H1 (cell line): ENCODE measurements at regions not wholly inside any gene's neighbourhood (a gene's known extent, or its start where the extent isn't known, plus 50 kb on each side); places are given as distances from the start of the nearest gene placed in this dataset.

Source experiments
- CTCF ChIA-PET: fragments of 300-600 bp; sonication (Branson Sonifier 250); formaldehyde crosslinking; loops from one replicate; lab custom pipeline; 2021; ENCODE audit not compliant: partially characterized antibody; lab: Charles Lee
- POLR2A ChIA-PET: fragments of 300-600 bp; sonication (Branson Sonifier 250); formaldehyde crosslinking; loops from one replicate; lab custom pipeline; 2021; ENCODE audit warnings: inconsistent platforms; ENCODE audit not compliant: partially characterized antibody; lab: Charles Lee
- DNase-seq, 2 experiments: peaks; one replicate each; pipeline versions ENCODE4 v3.0.0 to v3.0.0-alpha.2; 2010 to 2022; ENCODE audit warnings: low spot score in 2 of 2, low read depth in 1 of 2, mixed read lengths in 1 of 2
- FAIRE-seq: peaks from 2 replicates; lab custom pipeline; 2011; peaks lifted over from hg19 to GRCh38; lab: Jason Lieb, UNC
- H2AFZ ChIP-seq: 2 replicates; pipeline ENCODE4 v1.8.1; 2012; ENCODE audit warnings: low read length, inconsistent platforms
- H2AK5ac ChIP-seq: 2 replicates; pipeline ENCODE4 v1.6.1; 2013; ENCODE audit warnings: low read depth, low read length
- H2BK120ac ChIP-seq: replicated peaks from 2 replicates; pipeline ENCODE3; 2013; ENCODE audit warnings: low read depth, low read length, inconsistent platforms
- H2BK12ac ChIP-seq: 2 replicates; pipeline ENCODE4 v1.6.1; 2013; ENCODE audit warnings: low read depth, low read length
- H2BK15ac ChIP-seq: 2 replicates; pipeline ENCODE4 v1.6.1; 2013; ENCODE audit warnings: low read length
- H2BK20ac ChIP-seq: 2 replicates; pipeline ENCODE4 v1.6.1; 2013; ENCODE audit warnings: low read length
- H2BK5ac ChIP-seq: 2 replicates; pipeline ENCODE4 v1.6.1; 2013; ENCODE audit warnings: low read depth, low read length
- H3K14ac ChIP-seq: 2 replicates; pipeline ENCODE4 v1.6.1; 2013; ENCODE audit warnings: inconsistent platforms; ENCODE audit not compliant: insufficient read length
- H3K18ac ChIP-seq: 2 replicates; pipeline ENCODE4 v1.6.1; 2013; ENCODE audit warnings: low read length; ENCODE audit errors: extremely low read depth
- H3K23ac ChIP-seq: 2 replicates; pipeline ENCODE4 v1.6.1; 2013; ENCODE audit warnings: inconsistent platforms; ENCODE audit not compliant: insufficient read length
- H3K23me2 ChIP-seq: 2 replicates; pipeline ENCODE4 v1.6.1; 2013; ENCODE audit warnings: low read depth, low read length
- H3K27ac ChIP-seq: 2 replicates; pipeline ENCODE4 v1.6.1; 2011; ENCODE audit warnings: low read depth, low read length, inconsistent platforms
- H3K27me3 ChIP-seq, 4 experiments: replicated peaks in 1 of 4; 1 replicate in 1 of 4; 2 replicates in 3 of 4; pipeline versions ENCODE4 v1.6.1 to v1.8.1; 2011 to 2013; ENCODE audit warnings: low read length in 3 of 4, mild to moderate bottlenecking in 3 of 4, inconsistent platforms in 2 of 4, mixed read lengths in 2 of 4, moderate library complexity in 1 of 4; ENCODE audit not compliant: control insufficient read depth in 3 of 4, insufficient read depth in 3 of 4; ENCODE audit errors: extremely low read depth in 1 of 4
- H3K36me3 ChIP-seq, 4 experiments: 2 replicates each; pipeline versions ENCODE4 v1.6.1 to v1.8.1; 2011 to 2013; ENCODE audit warnings: mild to moderate bottlenecking in 4 of 4, low read length in 3 of 4, moderate library complexity in 2 of 4, control low read depth in 1 of 4, inconsistent platforms in 1 of 4; ENCODE audit not compliant: insufficient read depth in 4 of 4, control insufficient read depth in 2 of 4
- H3K4ac ChIP-seq: replicated peaks from 2 replicates; pipeline ENCODE3; 2013; ENCODE audit warnings: low read length, low read depth, mixed read lengths, inconsistent platforms; ENCODE audit not compliant: insufficient read length
- H3K4me1 ChIP-seq, 4 experiments: replicated peaks in 1 of 4; 1 replicate in 1 of 4; 2 replicates in 3 of 4; pipeline versions ENCODE4 v1.6.1 to v1.8.1; 2011 to 2013; ENCODE audit warnings: low read length in 3 of 4, inconsistent platforms in 2 of 4, mixed read lengths in 1 of 4; ENCODE audit not compliant: insufficient read depth in 4 of 4, control insufficient read depth in 3 of 4
- H3K4me2 ChIP-seq, 2 experiments: 2 replicates each; pipeline versions ENCODE4 v1.6.1 to v1.8.1; 2011 to 2013; ENCODE audit warnings: low read depth in 2 of 2, low read length in 2 of 2, control low read depth in 1 of 2, inconsistent platforms in 1 of 2, mild to moderate bottlenecking in 1 of 2; ENCODE audit not compliant: insufficient read depth in 1 of 2
- H3K4me3 ChIP-seq, 4 experiments: fragments of 200-600, 300-600 bp in 1 of 4; sonication (generic), shearing (Covaris generic), sonication (Bioruptor Twin) in 1 of 4; 2 replicates each; pipeline versions ENCODE4 v1.5.1 to v1.8.1; 2011 to 2016; ENCODE audit warnings: low read length in 4 of 4, low read depth in 3 of 4, control low read depth in 2 of 4, inconsistent platforms in 2 of 4, mild to moderate bottlenecking in 2 of 4, mixed read lengths in 1 of 4, moderate library complexity in 1 of 4; ENCODE audit not compliant: insufficient read depth in 2 of 4; ENCODE audit errors: extremely low read depth in 1 of 4
- H3K56ac ChIP-seq: replicated peaks from 2 replicates; pipeline ENCODE3; 2013; ENCODE audit warnings: low read depth, mild to moderate bottlenecking, mixed read lengths, low read length, inconsistent platforms; ENCODE audit not compliant: insufficient read length
- H3K79me1 ChIP-seq: 2 replicates; pipeline ENCODE4 v1.6.1; 2013; ENCODE audit warnings: low read depth, low read length, control low read depth
- H3K79me2 ChIP-seq, 2 experiments: 2 replicates each; pipeline versions ENCODE4 v1.6.1 to v1.8.1; 2012 to 2013; ENCODE audit warnings: low read length in 2 of 2, mild to moderate bottlenecking in 2 of 2, inconsistent platforms in 1 of 2; ENCODE audit not compliant: insufficient read depth in 2 of 2, control insufficient read depth in 1 of 2
- H3K9ac ChIP-seq, 4 experiments: replicated peaks in 1 of 4; 1 replicate in 1 of 4; 2 replicates in 3 of 4; pipeline versions ENCODE4 v1.6.1 to v1.8.1; 2011 to 2013; ENCODE audit warnings: low read depth in 3 of 4, low read length in 3 of 4, control low read depth in 2 of 4, mild to moderate bottlenecking in 2 of 4, moderate library complexity in 2 of 4, inconsistent platforms in 1 of 4; ENCODE audit errors: extremely low read depth in 1 of 4
- H3K9me3 ChIP-seq, 2 experiments: 2 replicates each; pipeline versions ENCODE4 v1.6.1 to v1.8.1; 2012 to 2013; ENCODE audit warnings: mild to moderate bottlenecking in 2 of 2, moderate library complexity in 2 of 2, control low read depth in 1 of 2, inconsistent platforms in 1 of 2, low read depth in 1 of 2, low read length in 1 of 2, mixed read lengths in 1 of 2; ENCODE audit not compliant: insufficient read depth in 2 of 2
- H4K20me1 ChIP-seq, 2 experiments: replicated peaks in 1 of 2; 2 replicates each; pipeline versions ENCODE3 to v1.8.1; 2011 to 2013; ENCODE audit warnings: inconsistent platforms in 2 of 2, low read length in 2 of 2, mild to moderate bottlenecking in 1 of 2; ENCODE audit not compliant: insufficient read depth in 2 of 2, control insufficient read depth in 1 of 2
- H4K5ac ChIP-seq: 2 replicates; pipeline ENCODE4 v1.6.1; 2013; ENCODE audit warnings: low read length, low read depth, mixed read lengths, inconsistent platforms; ENCODE audit not compliant: insufficient read length
- H4K8ac ChIP-seq: 2 replicates; pipeline ENCODE4 v1.8.0; 2013; ENCODE audit warnings: mild to moderate bottlenecking, moderate library complexity, low read length, inconsistent platforms; ENCODE audit not compliant: insufficient read depth; ENCODE audit errors: extremely low read depth
- H4K91ac ChIP-seq: replicated peaks from 2 replicates; pipeline ENCODE3; 2013; ENCODE audit warnings: low read length, mixed read lengths, inconsistent platforms; ENCODE audit not compliant: insufficient read length
- ASH2L ChIP-seq: fragments of 200-600, 300-600 bp; sonication (generic); IDR thresholded peaks from one replicate; pipeline ENCODE4 v1.7.1; 2017; ENCODE audit warnings: low read length
- BACH1 ChIP-seq: IDR thresholded peaks from 2 replicates; pipeline ENCODE4 v1.6.1; 2012; ENCODE audit warnings: low read length, improper control_type of control experiment
- CBX8 ChIP-seq: fragments of 300-800, 300-1000 bp; sonication (generic); IDR thresholded peaks from 2 replicates; pipeline ENCODE4 v1.7.1; 2016; ENCODE audit warnings: low read depth, low read length, borderline replicate concordance
- CHD1 ChIP-seq: IDR thresholded peaks from 2 replicates; pipeline ENCODE4 v1.6.1; 2012; ENCODE audit warnings: low read depth, low read length, improper control_type of control experiment
- MAFK ChIP-seq: IDR thresholded peaks from 2 replicates; pipeline ENCODE4 v1.6.1; 2012; ENCODE audit warnings: low read depth, mild to moderate bottlenecking, improper control_type of control experiment, low read length
- POLR2A ChIP-seq, 2 experiments: IDR thresholded peaks; 1 replicate in 1 of 2; 2 replicates in 1 of 2; pipeline ENCODE4 v1.6.1; 2011; ENCODE audit warnings: low read depth in 2 of 2, low read length in 2 of 2, mild to moderate bottlenecking in 2 of 2; ENCODE audit errors: control extremely low read depth in 1 of 2
- SIX5 ChIP-seq: IDR thresholded peaks from 2 replicates; pipeline ENCODE4 v1.6.1; 2011; ENCODE audit warnings: mild to moderate bottlenecking, low read depth, low read length
- SP4 ChIP-seq: IDR thresholded peaks from 2 replicates; pipeline ENCODE4 v1.6.1; 2012; ENCODE audit warnings: low read length, inconsistent platforms
- YY1 ChIP-seq: IDR thresholded peaks from 2 replicates; pipeline ENCODE4 v1.6.1; 2011; ENCODE audit warnings: low read depth, mild to moderate bottlenecking, low read length
- ZNF274 ChIP-seq: IDR thresholded peaks from 2 replicates; pipeline ENCODE4 v1.7.0; 2012; ENCODE audit warnings: low read length, borderline replicate concordance; ENCODE audit errors: extremely low read depth
- WGBS, 2 experiments: shearing (Covaris generic) in 1 of 2; methylation state at CpG; one replicate each; pipeline versions ENCODE4 v1.1.6 to v1.1.7; 2013 to 2015; ENCODE audit warnings: low lambda C conversion rate in 2 of 2, mixed read lengths in 2 of 2, inconsistent platforms in 1 of 2, low coverage in 1 of 2, missing lambda C conversion rate in 1 of 2; ENCODE audit not compliant: insufficient replicate concordance in 2 of 2, insufficient coverage in 1 of 2, insufficient read length in 1 of 2; ENCODE audit errors: extremely low coverage in 1 of 2, missing lambda C conversion rate in 1 of 2; 5-methylcytosine and 5-hydroxymethylcytosine counted together

DNA sequence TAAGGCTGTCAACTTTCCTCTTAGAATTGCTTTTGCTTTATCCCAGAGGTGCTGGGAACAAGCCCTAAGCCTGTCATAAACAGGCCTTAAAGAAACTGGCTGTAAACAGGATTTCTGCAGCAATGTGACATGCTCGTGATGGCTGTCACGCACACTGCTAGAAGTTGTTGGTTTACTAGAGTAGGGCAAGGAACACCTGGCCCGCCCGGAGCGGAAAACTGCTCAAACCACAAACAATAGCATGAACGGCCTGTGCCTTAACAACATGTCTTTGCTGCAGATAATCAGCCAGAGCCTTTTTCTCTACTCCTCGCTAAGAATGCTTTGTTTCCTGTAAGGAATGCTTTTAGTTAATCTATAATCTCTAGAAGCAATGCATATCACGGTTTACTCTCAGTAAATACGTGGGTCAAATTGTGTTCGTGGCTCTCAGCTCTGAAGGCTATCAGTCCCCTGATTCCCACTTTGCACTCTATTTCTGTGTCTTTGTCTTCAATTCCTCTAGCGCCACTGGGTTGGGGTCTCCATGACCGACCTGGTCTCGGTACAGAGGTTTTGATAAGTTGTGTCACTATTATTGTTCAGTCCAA is 318.3 kb downstream of the GLUD2 start:
- Histone ChIP-seq H2BK15ac (no peak overlapping the region), H3K4me1 (no peaks in the 10 kb centered on the region), H3K14ac (no peak overlapping the region), H2AFZ (no peak overlapping the region), H4K20me1 (no peaks in the 10 kb centered on the region), H3K23me2 (no peaks in the 10 kb centered on the region), H2BK5ac (no peak overlapping the region), H3K27ac (no peak overlapping the region), H4K8ac (no peak overlapping the region), H3K79me2 (no peaks in the 10 kb centered on the region), H2BK120ac (no peak overlapping the region), H3K79me1 (no peaks in the 10 kb centered on the region), H3K4me2 (no peak overlapping the region), H2BK20ac (no peak overlapping the region), H3K23ac (no peak overlapping the region), H4K5ac (no peak overlapping the region), H3K9ac (no peak overlapping the region), H3K27me3 (no peaks in the 10 kb centered on the region), H3K4me3 (no peak overlapping the region), H3K18ac (no peak overlapping the region), H3K4ac (no peak overlapping the region), H4K91ac (no peak overlapping the region), H3K56ac (no peak overlapping the region), H3K9me3 (no peaks in the 10 kb centered on the region), H2BK12ac (no peak overlapping the region), H3K36me3 (no peaks in the 10 kb centered on the region), H2AK5ac (no peak overlapping the region)
- no peak for DNase-seq
- ChIA-PET CTCF (interaction anchor here (0.6 kb wide), 1 partner anchor 65 kb away, joined by 3 read pairs; no protein-coding TSS in a partner anchor), POLR2A (no interaction called here)
- TF ChIP-seq MAFK: no peak
- TF ChIP-seq YY1: no peak
- no peak for TF ChIP-seq SP4
- TF ChIP-seq ZNF274: no peak
- no peak for TF ChIP-seq ASH2L
- no peak for TF ChIP-seq POLR2A (IDR thresholded peaks at IDR 0.05; ENCODE audit: control extremely low read depth in 1 of 2, low read depth in 2 of 2, low read length in 2 of 2)
- TF ChIP-seq CHD1: no peak
- no peak for TF ChIP-seq CBX8
- TF ChIP-seq SIX5: no peak
- no peak for TF ChIP-seq BACH1
- no peak for FAIRE-seq
- WGBS, 2 experiments: 81% methylated on average over 12 of the region's 13 CpGs; no CpG with 5 or more reads in 1 of the 2 experiments
